Right lobe of liver (tissue), 4 donors: ENCODE measurements at regions not wholly inside any gene's neighbourhood (a gene's known extent, or its start where the extent isn't known, plus 50 kb on each side); places are given as distances from the start of the nearest gene placed in this dataset.

Source experiments
- POLR2A ChIP-seq: fragments of 450-650 bp; IDR thresholded peaks from one replicate; pipeline ENCODE4 v1.6.1; 2017; ENCODE audit warnings: antibody characterized with exemption, mild to moderate bottlenecking
- TF ChIP-seq, protein P1 (sequence below), 4 donors: fragments of 200-600 bp in 3 of 4; fragments of 450-650 bp in 1 of 4; IDR thresholded peaks; one replicate each; pipeline versions ENCODE4 v1.5.1 to v1.8.0; 2016 to 2022; ENCODE audit warnings: antibody characterized with exemption in 4 of 4, mild to moderate bottlenecking in 2 of 4
- donor health status: DM: no; HTN: no; CAD: no.
- donor health status: DM: no; HTN: no; CAD: no.
- donor health status: DM: no; HTN: yes; CAD: no.

DNA sequence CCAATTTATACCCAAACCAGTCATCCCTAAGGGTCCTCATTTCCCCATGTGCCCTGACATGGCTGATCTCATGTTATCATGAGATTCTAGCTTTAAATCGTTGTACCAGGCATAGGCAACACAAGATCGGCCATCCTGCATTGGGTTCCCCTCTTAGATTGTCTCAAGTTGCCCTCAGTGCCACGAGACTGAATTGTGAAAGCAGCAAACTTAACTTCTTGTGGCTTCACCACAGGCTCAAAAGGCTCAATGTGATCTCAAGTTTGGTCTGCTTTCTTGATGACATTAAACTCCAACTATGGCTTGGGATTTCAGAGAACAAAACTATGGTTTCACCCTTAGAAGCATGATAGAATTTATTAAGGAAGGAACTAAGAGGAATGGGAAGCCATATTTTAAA is 168.5 kb upstream of the SYT6 start:
- TF ChIP-seq POLR2A = no peak
- TF ChIP-seq, protein P1, sequence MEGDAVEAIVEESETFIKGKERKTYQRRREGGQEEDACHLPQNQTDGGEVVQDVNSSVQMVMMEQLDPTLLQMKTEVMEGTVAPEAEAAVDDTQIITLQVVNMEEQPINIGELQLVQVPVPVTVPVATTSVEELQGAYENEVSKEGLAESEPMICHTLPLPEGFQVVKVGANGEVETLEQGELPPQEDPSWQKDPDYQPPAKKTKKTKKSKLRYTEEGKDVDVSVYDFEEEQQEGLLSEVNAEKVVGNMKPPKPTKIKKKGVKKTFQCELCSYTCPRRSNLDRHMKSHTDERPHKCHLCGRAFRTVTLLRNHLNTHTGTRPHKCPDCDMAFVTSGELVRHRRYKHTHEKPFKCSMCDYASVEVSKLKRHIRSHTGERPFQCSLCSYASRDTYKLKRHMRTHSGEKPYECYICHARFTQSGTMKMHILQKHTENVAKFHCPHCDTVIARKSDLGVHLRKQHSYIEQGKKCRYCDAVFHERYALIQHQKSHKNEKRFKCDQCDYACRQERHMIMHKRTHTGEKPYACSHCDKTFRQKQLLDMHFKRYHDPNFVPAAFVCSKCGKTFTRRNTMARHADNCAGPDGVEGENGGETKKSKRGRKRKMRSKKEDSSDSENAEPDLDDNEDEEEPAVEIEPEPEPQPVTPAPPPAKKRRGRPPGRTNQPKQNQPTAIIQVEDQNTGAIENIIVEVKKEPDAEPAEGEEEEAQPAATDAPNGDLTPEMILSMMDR (IDR thresholded peaks at IDR 0.05) = no peak
